IMR-90 (cell line): ENCODE measurements at regions not wholly inside any gene's neighbourhood (a gene's known extent, or its start where the extent isn't known, plus 50 kb on each side); places are given as distances from the start of the nearest gene placed in this dataset.

Experiments
- CEBPB ChIP-seq: IDR thresholded peaks from 2 replicates; pipeline ENCODE4 v1.6.1; 2012; ENCODE audit warnings: low read depth, low read length, improper control_type of control experiment
- MXI1 ChIP-seq: IDR thresholded peaks from 2 replicates; pipeline ENCODE4 v1.6.1; 2012; ENCODE audit warnings: low read depth, mild to moderate bottlenecking, low read length, moderate library complexity, borderline replicate concordance
- POLR2A ChIP-seq: IDR thresholded peaks from 2 replicates; pipeline ENCODE4 v1.6.1; 2012; ENCODE audit warnings: mild to moderate bottlenecking, low read depth, low read length
- TF ChIP-seq, protein P1 (sequence below): conservative IDR thresholded peaks from 2 replicates; pipeline ENCODE4 v1.5.1; 2012; ENCODE audit warnings: mild to moderate bottlenecking, low read depth, low read length, improper control_type of control experiment
- TF ChIP-seq, protein P2 (sequence below): fragments of 150-350 bp; IDR thresholded peaks from 2 replicates; pipeline ENCODE4 v1.6.1; 2017; ENCODE audit warnings: mild to moderate bottlenecking, antibody characterized with exemption, low read length, low read depth

DNA sequence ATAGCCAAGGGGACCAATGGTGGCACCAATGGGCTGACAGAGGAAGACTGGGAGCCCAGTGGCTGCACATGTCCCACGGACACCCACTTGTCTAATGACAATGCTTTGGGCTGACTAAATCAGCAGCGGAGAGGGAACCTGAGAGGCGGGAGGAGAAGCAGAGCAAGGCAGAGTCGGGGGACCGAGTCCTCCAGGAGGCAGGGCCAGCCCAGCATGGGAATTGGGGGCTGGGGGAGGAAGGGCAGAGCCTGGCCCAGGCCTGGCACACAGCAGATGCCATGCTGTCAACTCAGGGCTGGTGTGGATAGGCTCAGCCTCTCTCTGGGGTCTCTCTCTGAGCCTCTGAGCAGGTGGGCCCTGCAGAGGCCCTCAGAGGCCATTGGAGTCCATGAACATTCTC, 78.4 kb upstream of the KLF13 start:
- TF ChIP-seq MXI1 (no peak), POLR2A (no peak), CEBPB (no peak)
- TF ChIP-seq, protein P1, sequence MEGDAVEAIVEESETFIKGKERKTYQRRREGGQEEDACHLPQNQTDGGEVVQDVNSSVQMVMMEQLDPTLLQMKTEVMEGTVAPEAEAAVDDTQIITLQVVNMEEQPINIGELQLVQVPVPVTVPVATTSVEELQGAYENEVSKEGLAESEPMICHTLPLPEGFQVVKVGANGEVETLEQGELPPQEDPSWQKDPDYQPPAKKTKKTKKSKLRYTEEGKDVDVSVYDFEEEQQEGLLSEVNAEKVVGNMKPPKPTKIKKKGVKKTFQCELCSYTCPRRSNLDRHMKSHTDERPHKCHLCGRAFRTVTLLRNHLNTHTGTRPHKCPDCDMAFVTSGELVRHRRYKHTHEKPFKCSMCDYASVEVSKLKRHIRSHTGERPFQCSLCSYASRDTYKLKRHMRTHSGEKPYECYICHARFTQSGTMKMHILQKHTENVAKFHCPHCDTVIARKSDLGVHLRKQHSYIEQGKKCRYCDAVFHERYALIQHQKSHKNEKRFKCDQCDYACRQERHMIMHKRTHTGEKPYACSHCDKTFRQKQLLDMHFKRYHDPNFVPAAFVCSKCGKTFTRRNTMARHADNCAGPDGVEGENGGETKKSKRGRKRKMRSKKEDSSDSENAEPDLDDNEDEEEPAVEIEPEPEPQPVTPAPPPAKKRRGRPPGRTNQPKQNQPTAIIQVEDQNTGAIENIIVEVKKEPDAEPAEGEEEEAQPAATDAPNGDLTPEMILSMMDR, result no peak
- TF ChIP-seq, protein P2, sequence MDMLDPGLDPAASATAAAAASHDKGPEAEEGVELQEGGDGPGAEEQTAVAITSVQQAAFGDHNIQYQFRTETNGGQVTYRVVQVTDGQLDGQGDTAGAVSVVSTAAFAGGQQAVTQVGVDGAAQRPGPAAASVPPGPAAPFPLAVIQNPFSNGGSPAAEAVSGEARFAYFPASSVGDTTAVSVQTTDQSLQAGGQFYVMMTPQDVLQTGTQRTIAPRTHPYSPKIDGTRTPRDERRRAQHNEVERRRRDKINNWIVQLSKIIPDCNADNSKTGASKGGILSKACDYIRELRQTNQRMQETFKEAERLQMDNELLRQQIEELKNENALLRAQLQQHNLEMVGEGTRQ, result no peak
